Sigmoid colon (tissue), 6 donors: ENCODE measurements at regions not wholly inside any gene's neighbourhood (a gene's known extent, or its start where the extent isn't known, plus 50 kb on each side); places are given as distances from the start of the nearest gene placed in this dataset.

Experiments
- DNase-seq: peaks from one replicate; pipeline ENCODE4 v3.0.0-alpha.2; 2019
- H3K27ac ChIP-seq, 4 donors: fragments of 200-600 bp; sonication (generic); one replicate each; pipeline ENCODE4 v1.5.1; 2016 to 2019; ENCODE audit warnings: mild to moderate bottlenecking in 1 of 4
- H3K27me3 ChIP-seq, 3 donors: fragments of 200-600 bp; sonication (generic); one replicate each; pipeline ENCODE4 v1.5.1; 2019; ENCODE audit warnings: mild to moderate bottlenecking in 1 of 3
- H3K36me3 ChIP-seq, 4 donors: fragments of 200-600 bp; sonication (generic); one replicate each; pipeline ENCODE4 v1.5.1; 2016 to 2019
- H3K4me1 ChIP-seq, 4 donors: fragments of 200-600 bp; sonication (generic); one replicate each; pipeline ENCODE4 v1.5.1; 2017 to 2019
- H3K4me3 ChIP-seq, 4 donors: fragments of 200-600 bp; sonication (generic); one replicate each; pipeline ENCODE4 v1.5.1; 2017 to 2019; ENCODE audit warnings: mild to moderate bottlenecking in 2 of 4, moderate library complexity in 1 of 4
- H3K9me3 ChIP-seq, 4 donors: fragments of 200-600 bp in 3 of 4; sonication (generic) in 3 of 4; one replicate each; pipeline versions ENCODE4 v1.5.1 to v1.6.1; 2013 to 2019
- CTCF ChIP-seq, 4 experiments: fragments of 450-650 bp in 3 of 4; fragments of 200-600 bp in 1 of 4; IDR thresholded peaks; one replicate each; pipeline ENCODE4 v1.5.1; 2016 to 2019; ENCODE audit warnings: antibody characterized with exemption in 4 of 4, mild to moderate bottlenecking in 3 of 4, moderate library complexity in 2 of 4
- EP300 ChIP-seq, 4 donors: sonication (generic); formaldehyde crosslinking; IDR thresholded peaks; one replicate each; pipeline ENCODE4 v1.6.1; 2017; ENCODE audit warnings: antibody characterized with exemption in 4 of 4
- POLR2A ChIP-seq, 2 donors: fragments of 450-650 bp; IDR thresholded peaks; one replicate each; pipeline ENCODE4 v1.6.1; 2016; ENCODE audit warnings: antibody characterized with exemption in 2 of 2, mild to moderate bottlenecking in 2 of 2, moderate library complexity in 2 of 2
- POLR2AphosphoS5 ChIP-seq, 4 donors: sonication (generic); formaldehyde crosslinking; IDR thresholded peaks; one replicate each; pipeline ENCODE4 v1.6.1; 2017; ENCODE audit warnings: antibody characterized with exemption in 4 of 4
- WGBS, 2 donors: extraction: QIAGEN DNeasy Blood & Tissue Kit; methylation state at CpG; one replicate each; pipeline ENCODE4 v1.1.7; 2013; 5-methylcytosine and 5-hydroxymethylcytosine counted together
- intact Hi-C: fragments of 100-400 bp; cut with DNase I; formaldehyde crosslinking; loops from one replicate; pipeline ENCODE4 v1.15.1; 2023
- donor health status: healthy with polysubstance abuse.
- donor health status: healthy.

GRCh38 chr5:158392753-158393152, 533.8 kb upstream of the CLINT1 start:
- H3K4me1 ChIP-seq, result no peaks in the 10 kb centered on the region
- no peak overlapping the region for H3K27ac ChIP-seq
- intact Hi-C loops, result no loop called here
- H3K4me3 ChIP-seq, result no peak overlapping the region
- DNase-seq, result no peak
- 33 to 36% methylated on average over 2 of the region's 2 CpGs for WGBS, 2 donors
- TF ChIP-seq EP300 (IDR thresholded peaks at IDR 0.05) (no peak), CTCF (IDR thresholded peaks at IDR 0.05) (no peak), POLR2AphosphoS5 (IDR thresholded peaks at IDR 0.05) (no peak), POLR2A (IDR thresholded peaks at IDR 0.05) (no peak)
- H3K36me3 ChIP-seq, result no peaks in the 10 kb centered on the region
- H3K9me3 ChIP-seq, result no peaks in the 10 kb centered on the region
- H3K27me3 ChIP-seq, result no peaks in the 10 kb centered on the region

- intact Hi-C loops, result no loop called here
- no peaks in the 10 kb centered on the region for H3K36me3 ChIP-seq
- 53 to 75% methylated on average over 1 of the region's 1 CpG for WGBS, 2 donors
- TF ChIP-seq POLR2A (IDR thresholded peaks at IDR 0.05) (no peak), CTCF (IDR thresholded peaks at IDR 0.05) (no peak), POLR2AphosphoS5 (IDR thresholded peaks at IDR 0.05) (no peak), EP300 (IDR thresholded peaks at IDR 0.05) (no peak)
- H3K27ac ChIP-seq, result no peak overlapping the region
- no peaks in the 10 kb centered on the region for H3K4me1 ChIP-seq
- no peak overlapping the region for H3K4me3 ChIP-seq
- no peak for DNase-seq
- no peaks in the 10 kb centered on the region for H3K27me3 ChIP-seq
- H3K9me3 ChIP-seq, result no peaks in the 10 kb centered on the region
Observed at GRCh38 chr5:158390577-158390976, 531.6 kb upstream of the CLINT1 start.

GRCh38 chr5:158389786-158390185, 530.8 kb upstream of the CLINT1 start:
- Histone ChIP-seq H3K4me1 (peaks cover 0 to 3% (median 0%) of the 10 kb centered on the region in 4 donors), H3K4me3 (no peak overlapping the region), H3K27ac (no peak overlapping the region), H3K27me3 (no peaks in the 10 kb centered on the region), H3K36me3 (no peaks in the 10 kb centered on the region), H3K9me3 (peaks cover 0 to 3% (median 0%) of the 10 kb centered on the region in 4 donors)
- DNase-seq, result no peak
- TF ChIP-seq POLR2AphosphoS5 (IDR thresholded peaks at IDR 0.05), result no peak
- no peak for TF ChIP-seq EP300 (IDR thresholded peaks at IDR 0.05)
- TF ChIP-seq POLR2A (IDR thresholded peaks at IDR 0.05), result no peak
- no peak for TF ChIP-seq CTCF (IDR thresholded peaks at IDR 0.05)
- 79 to 86% methylated on average over 4 of the region's 4 CpGs for WGBS, 2 donors
- intact Hi-C loops, result no loop called here

GRCh38 chr5:158388021-158388420, 529.1 kb upstream of the CLINT1 start:
- H3K27me3 ChIP-seq, result no peaks in the 10 kb centered on the region
- H3K36me3 ChIP-seq, result no peaks in the 10 kb centered on the region
- H3K4me1 ChIP-seq, result peaks cover 0 to 6% (median 2%) of the 10 kb centered on the region in 4 donors
- 21 to 74% methylated on average over 9 of the region's 9 CpGs for WGBS, 2 donors
- no peak overlapping the region for H3K4me3 ChIP-seq
- H3K9me3 ChIP-seq, result peaks cover 0 to 3% (median 0%) of the 10 kb centered on the region in 4 donors
- no peak for DNase-seq
- H3K27ac ChIP-seq, result no peak overlapping the region
- intact Hi-C loops, result no loop called here
- TF ChIP-seq POLR2A (IDR thresholded peaks at IDR 0.05) (no peak), CTCF (IDR thresholded peaks at IDR 0.05) (no peak), EP300 (IDR thresholded peaks at IDR 0.05) (no peak), POLR2AphosphoS5 (IDR thresholded peaks at IDR 0.05) (no peak)

GRCh38 chr5:158387499-158387898, 528.6 kb upstream of the CLINT1 start:
- Histone ChIP-seq H3K27me3 (no peaks in the 10 kb centered on the region), H3K27ac (no peak overlapping the region), H3K9me3 (peaks cover 0 to 3% (median 0%) of the 10 kb centered on the region in 4 donors), H3K36me3 (no peaks in the 10 kb centered on the region), H3K4me3 (no peak overlapping the region), H3K4me1 (peaks cover 0 to 11% (median 7%) of the 10 kb centered on the region in 4 donors)
- intact Hi-C loops, result no loop called here
- no peak for DNase-seq
- no peak for TF ChIP-seq EP300 (IDR thresholded peaks at IDR 0.05)
- 21 to 50% methylated on average over 1 of the region's 1 CpG for WGBS, 2 donors
